ENCODE measurements at regions not wholly inside any gene's neighbourhood (a gene's known extent, or its start where the extent isn't known, plus 50 kb on each side); places are given as distances from the start of the nearest gene placed in this dataset.

DNA sequence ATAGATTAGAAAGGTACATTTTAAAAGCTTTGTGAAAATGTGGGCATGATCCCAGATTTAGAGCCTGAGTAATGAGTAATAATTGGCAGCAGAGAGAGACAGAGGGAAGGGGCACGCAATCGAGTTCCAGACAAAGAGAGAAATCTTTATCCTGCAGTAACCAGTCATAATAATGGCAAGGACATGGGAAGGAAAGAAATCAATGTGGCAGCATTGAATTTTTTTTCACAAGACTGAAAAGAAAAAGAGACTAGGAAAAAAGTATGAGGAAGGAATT is 790.8 kb upstream of the SOX9 start:
- CTCF ChIA-PET, result interaction anchor here (0.8 kb wide), 1 partner anchor 9 kb away, joined by 3 read pairs; no protein-coding TSS in a partner anchor
- WGBS (ENCODE audit: missing lambda C conversion rate), result 64% methylated on average over 2 of the region's 2 CpGs

DNA sequence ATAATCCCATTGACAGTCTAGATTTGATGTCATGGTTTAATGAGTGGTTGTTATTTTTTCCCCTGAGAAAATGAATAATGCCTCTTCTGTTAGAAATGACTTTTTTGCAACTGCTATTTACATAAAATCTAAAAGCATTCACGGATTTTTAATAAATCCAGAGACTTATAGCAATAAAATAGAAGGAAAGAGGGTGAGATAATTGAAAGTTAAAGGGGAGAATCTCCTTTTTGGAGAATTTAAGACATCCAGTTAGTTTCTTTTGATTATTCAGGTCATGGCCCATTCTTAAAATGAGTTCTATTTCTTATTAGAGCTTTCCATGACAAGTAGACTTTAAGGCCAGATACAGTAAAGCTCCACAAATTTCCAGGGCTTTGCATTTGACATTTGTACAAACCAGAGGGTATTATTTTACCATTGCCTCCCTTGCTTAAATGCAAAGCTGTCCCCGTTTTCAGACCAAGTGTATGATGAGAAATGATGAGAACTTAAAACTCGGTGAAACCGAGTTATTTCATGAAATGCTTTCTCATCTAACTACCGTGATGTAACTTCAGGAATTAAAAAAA is 789.0 kb upstream of the SOX9 start:
- WGBS (ENCODE audit: missing lambda C conversion rate), result 48% methylated on average over 5 of the region's 5 CpGs
- H3K9me3 ChIP-seq, result no peaks in the 10 kb centered on the region
- H3K27ac ChIP-seq, result no peak overlapping the region
- CTCF ChIA-PET, result interaction anchor here (0.8 kb wide), 1 partner anchor 12 kb away, joined by 3 read pairs; no protein-coding TSS in a partner anchor
- DNase-seq (ENCODE audit: low read depth in 1 of 2, low spot score in 1 of 2) (no peak), ATAC-seq (no peak), FAIRE-seq (peak; percentile 70)
- POLR2A ChIA-PET, result no interaction called here
- H3K4me3 ChIP-seq, result no peak overlapping the region
- TF ChIP-seq POLR2A (IDR thresholded peaks at IDR 0.05; ENCODE audit: low read length) (no peak), NPAS2 (CRISPR knock-in tag; IDR thresholded peaks at IDR 0.05; ENCODE audit: borderline replicate concordance) (no peak), BHLHE40 (IDR thresholded peaks at IDR 0.05; ENCODE audit: low read depth, low read length) (no peak), KDM1A (IDR thresholded peaks at IDR 0.05; ENCODE audit: low read depth) (no peak), HOXB13 (CRISPR knock-in tag; IDR thresholded peaks at IDR 0.05; ENCODE audit: low read depth) (no peak), HOXB5 (CRISPR knock-in tag; IDR thresholded peaks at IDR 0.05) (no peak), HDAC2 (IDR thresholded peaks at IDR 0.05) (no peak), ZFP36 (IDR thresholded peaks at IDR 0.05; ENCODE audit: borderline replicate concordance, partially characterized antibody) (no peak)
- H3K4me2 ChIP-seq, result no peak overlapping the region
- peaks cover 19% of the 10 kb centered on the region; the same call in 1 of the 3 replicates for H3K4me1 ChIP-seq

More for the DNA sequence above, 790.8 kb upstream of the SOX9 start:
- POLR2A ChIA-PET, result no interaction called here
- no peaks in the 10 kb centered on the region for H3K9me3 ChIP-seq
- peaks cover 14% of the 10 kb centered on the region; the same call in 1 of the 3 replicates for H3K4me1 ChIP-seq
- ATAC-seq (no peak), DNase-seq (ENCODE audit: low read depth in 1 of 2, low spot score in 1 of 2) (no peak), FAIRE-seq (no peak)
- H3K4me3 ChIP-seq, result no peak overlapping the region
- TF ChIP-seq GATA3 (IDR thresholded peaks at IDR 0.05; ENCODE audit: borderline replicate concordance) (no peak), POLR2AphosphoS2 (conservative IDR thresholded peaks at IDR 0.05; ENCODE audit: low read length) (no peak), NR3C1 (IDR thresholded peaks at IDR 0.05) (no peak), HOXB13 (CRISPR knock-in tag; IDR thresholded peaks at IDR 0.05; ENCODE audit: low read depth) (no peak), HDAC2 (IDR thresholded peaks at IDR 0.05) (no peak), RNF2 (IDR thresholded peaks at IDR 0.05; ENCODE audit: borderline replicate concordance, low read depth) (no peak), JUN (IDR thresholded peaks at IDR 0.05) (no peak), SMC3 (IDR thresholded peaks at IDR 0.05) (no peak), ZSCAN20 (CRISPR knock-in tag; IDR thresholded peaks at IDR 0.05) (no peak), MYC (IDR thresholded peaks at IDR 0.05; ENCODE audit: borderline replicate concordance, low read length) (no peak), EP300 (IDR thresholded peaks at IDR 0.05) (no peak), ZFP36 (IDR thresholded peaks at IDR 0.05; ENCODE audit: borderline replicate concordance, partially characterized antibody) (no peak), KDM1A (IDR thresholded peaks at IDR 0.05; ENCODE audit: low read depth) (no peak), TP53 (CRISPR knock-in tag; IDR thresholded peaks at IDR 0.05) (no peak), HEYL (CRISPR knock-in tag; IDR thresholded peaks at IDR 0.05) (no peak)
- TF ChIP-seq, protein P1, sequence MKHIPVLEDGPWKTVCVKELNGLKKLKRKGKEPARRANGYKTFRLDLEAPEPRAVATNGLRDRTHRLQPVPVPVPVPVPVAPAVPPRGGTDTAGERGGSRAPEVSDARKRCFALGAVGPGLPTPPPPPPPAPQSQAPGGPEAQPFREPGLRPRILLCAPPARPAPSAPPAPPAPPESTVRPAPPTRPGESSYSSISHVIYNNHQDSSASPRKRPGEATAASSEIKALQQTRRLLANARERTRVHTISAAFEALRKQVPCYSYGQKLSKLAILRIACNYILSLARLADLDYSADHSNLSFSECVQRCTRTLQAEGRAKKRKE (CRISPR knock-in tag; IDR thresholded peaks at IDR 0.05; ENCODE audit: low read depth), result no peak
- TF ChIP-seq, protein P2, sequence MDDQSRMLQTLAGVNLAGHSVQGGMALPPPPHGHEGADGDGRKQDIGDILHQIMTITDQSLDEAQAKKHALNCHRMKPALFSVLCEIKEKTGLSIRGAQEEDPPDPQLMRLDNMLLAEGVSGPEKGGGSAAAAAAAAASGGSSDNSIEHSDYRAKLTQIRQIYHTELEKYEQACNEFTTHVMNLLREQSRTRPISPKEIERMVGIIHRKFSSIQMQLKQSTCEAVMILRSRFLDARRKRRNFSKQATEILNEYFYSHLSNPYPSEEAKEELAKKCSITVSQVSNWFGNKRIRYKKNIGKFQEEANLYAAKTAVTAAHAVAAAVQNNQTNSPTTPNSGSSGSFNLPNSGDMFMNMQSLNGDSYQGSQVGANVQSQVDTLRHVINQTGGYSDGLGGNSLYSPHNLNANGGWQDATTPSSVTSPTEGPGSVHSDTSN (IDR thresholded peaks at IDR 0.05), result no peak
- TF ChIP-seq, protein P3, sequence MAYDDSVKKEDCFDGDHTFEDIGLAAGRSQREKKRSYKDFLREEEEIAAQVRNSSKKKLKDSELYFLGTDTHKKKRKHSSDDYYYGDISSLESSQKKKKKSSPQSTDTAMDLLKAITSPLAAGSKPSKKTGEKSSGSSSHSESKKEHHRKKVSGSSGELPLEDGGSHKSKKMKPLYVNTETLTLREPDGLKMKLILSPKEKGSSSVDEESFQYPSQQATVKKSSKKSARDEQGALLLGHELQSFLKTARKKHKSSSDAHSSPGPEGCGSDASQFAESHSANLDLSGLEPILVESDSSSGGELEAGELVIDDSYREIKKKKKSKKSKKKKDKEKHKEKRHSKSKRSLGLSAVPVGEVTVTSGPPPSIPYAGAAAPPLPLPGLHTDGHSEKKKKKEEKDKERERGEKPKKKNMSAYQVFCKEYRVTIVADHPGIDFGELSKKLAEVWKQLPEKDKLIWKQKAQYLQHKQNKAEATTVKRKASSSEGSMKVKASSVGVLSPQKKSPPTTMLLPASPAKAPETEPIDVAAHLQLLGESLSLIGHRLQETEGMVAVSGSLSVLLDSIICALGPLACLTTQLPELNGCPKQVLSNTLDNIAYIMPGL (CRISPR knock-in tag; IDR thresholded peaks at IDR 0.05; ENCODE audit: borderline replicate concordance), result no peak
- TF ChIP-seq, protein P4, sequence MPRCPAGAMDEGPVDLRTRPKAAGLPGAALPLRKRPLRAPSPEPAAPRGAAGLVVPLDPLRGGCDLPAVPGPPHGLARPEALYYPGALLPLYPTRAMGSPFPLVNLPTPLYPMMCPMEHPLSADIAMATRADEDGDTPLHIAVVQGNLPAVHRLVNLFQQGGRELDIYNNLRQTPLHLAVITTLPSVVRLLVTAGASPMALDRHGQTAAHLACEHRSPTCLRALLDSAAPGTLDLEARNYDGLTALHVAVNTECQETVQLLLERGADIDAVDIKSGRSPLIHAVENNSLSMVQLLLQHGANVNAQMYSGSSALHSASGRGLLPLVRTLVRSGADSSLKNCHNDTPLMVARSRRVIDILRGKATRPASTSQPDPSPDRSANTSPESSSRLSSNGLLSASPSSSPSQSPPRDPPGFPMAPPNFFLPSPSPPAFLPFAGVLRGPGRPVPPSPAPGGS (IDR thresholded peaks at IDR 0.05), result no peak
- TF ChIP-seq, protein P5, sequence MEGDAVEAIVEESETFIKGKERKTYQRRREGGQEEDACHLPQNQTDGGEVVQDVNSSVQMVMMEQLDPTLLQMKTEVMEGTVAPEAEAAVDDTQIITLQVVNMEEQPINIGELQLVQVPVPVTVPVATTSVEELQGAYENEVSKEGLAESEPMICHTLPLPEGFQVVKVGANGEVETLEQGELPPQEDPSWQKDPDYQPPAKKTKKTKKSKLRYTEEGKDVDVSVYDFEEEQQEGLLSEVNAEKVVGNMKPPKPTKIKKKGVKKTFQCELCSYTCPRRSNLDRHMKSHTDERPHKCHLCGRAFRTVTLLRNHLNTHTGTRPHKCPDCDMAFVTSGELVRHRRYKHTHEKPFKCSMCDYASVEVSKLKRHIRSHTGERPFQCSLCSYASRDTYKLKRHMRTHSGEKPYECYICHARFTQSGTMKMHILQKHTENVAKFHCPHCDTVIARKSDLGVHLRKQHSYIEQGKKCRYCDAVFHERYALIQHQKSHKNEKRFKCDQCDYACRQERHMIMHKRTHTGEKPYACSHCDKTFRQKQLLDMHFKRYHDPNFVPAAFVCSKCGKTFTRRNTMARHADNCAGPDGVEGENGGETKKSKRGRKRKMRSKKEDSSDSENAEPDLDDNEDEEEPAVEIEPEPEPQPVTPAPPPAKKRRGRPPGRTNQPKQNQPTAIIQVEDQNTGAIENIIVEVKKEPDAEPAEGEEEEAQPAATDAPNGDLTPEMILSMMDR (IDR thresholded peaks at IDR 0.05), result no peak
- no peak overlapping the region for H3K4me2 ChIP-seq
- H3K27ac ChIP-seq, result no peak overlapping the region
